IMR-90 (cell line): ENCODE measurements at regions not wholly inside any gene's neighbourhood (a gene's known extent, or its start where the extent isn't known, plus 50 kb on each side); places are given as distances from the start of the nearest gene placed in this dataset.

Source experiments
- ATAC-seq: fragments of 200-7000 bp; cut with Tn5 transposase; 2 replicates; pipeline ENCODE4 v1.9.1; 2020; ENCODE audit warnings: low read depth, mild to moderate bottlenecking, moderate library complexity
- BruUV-seq: library from RNA; stranded (reverse); fragments of 400-500 nt; replicated peaks from 2 replicates; lab custom pipeline; 2021; lab: Mats Ljungman, UMichigan
- CTCF ChIA-PET: fragments of 300-600 bp; formaldehyde crosslinking; extraction: SDS; loops from one replicate; lab custom pipeline; 2021; ENCODE audit warnings: antibody characterized with exemption; lab: Yijun Ruan, JAX
- POLR2A ChIA-PET: fragments of 300-600 bp; sonication (Branson Sonifier 250); formaldehyde crosslinking; loops from one replicate; lab custom pipeline; 2022; ENCODE audit warnings: antibody characterized with exemption; ENCODE audit not compliant: unreplicated experiment; lab: Charles Lee
- DNase-seq: peaks from one replicate; pipeline ENCODE4 v3.0.0; 2013
- H2AFZ ChIP-seq: replicated peaks from 2 replicates; pipeline ENCODE3; 2013; ENCODE audit warnings: low read length, mild to moderate bottlenecking; ENCODE audit not compliant: poor library complexity
- H2AK5ac ChIP-seq: 2 replicates; pipeline ENCODE4 v1.6.1; 2013; ENCODE audit warnings: low read depth, low read length, inconsistent platforms
- H2AK9ac ChIP-seq: replicated peaks from 2 replicates; pipeline ENCODE3; 2013; ENCODE audit warnings: mild to moderate bottlenecking, low read depth, low read length, moderate library complexity; ENCODE audit not compliant: poor library complexity
- H2BK120ac ChIP-seq: 2 replicates; pipeline ENCODE4 v1.6.1; 2013; ENCODE audit warnings: low read depth, low read length, inconsistent platforms
- H2BK15ac ChIP-seq: 3 replicates; pipeline ENCODE4 v1.6.1; 2013; ENCODE audit warnings: low read depth, low read length, inconsistent platforms
- H2BK20ac ChIP-seq: 2 replicates; pipeline ENCODE4 v1.6.1; 2013; ENCODE audit warnings: low read depth, mild to moderate bottlenecking, inconsistent platforms, low read length, moderate library complexity
- H2BK5ac ChIP-seq: 2 replicates; pipeline ENCODE4 v1.6.1; 2013; ENCODE audit warnings: mild to moderate bottlenecking, low read depth, low read length, inconsistent platforms; ENCODE audit not compliant: poor library complexity, severe bottlenecking
- H3K14ac ChIP-seq: replicated peaks from 2 replicates; pipeline ENCODE4 v1.6.1; 2013; ENCODE audit warnings: low read depth, low read length, inconsistent platforms
- H3K18ac ChIP-seq: 2 replicates; pipeline ENCODE4 v1.6.1; 2013; ENCODE audit warnings: low read depth, low read length, control low read depth
- H3K23ac ChIP-seq: 2 replicates; pipeline ENCODE4 v1.6.1; 2013; ENCODE audit warnings: low read depth, low read length, inconsistent platforms
- H3K27ac ChIP-seq: 2 replicates; pipeline ENCODE4 v1.5.1; 2013; ENCODE audit warnings: mild to moderate bottlenecking, control low read depth, low read length; ENCODE audit not compliant: insufficient read depth
- H3K27me3 ChIP-seq: 2 replicates; pipeline ENCODE4 v1.6.1; 2013; ENCODE audit warnings: low read length; ENCODE audit not compliant: control insufficient read depth, insufficient read depth
- H3K36me3 ChIP-seq: 2 replicates; pipeline ENCODE4 v1.6.1; 2013; ENCODE audit warnings: low read length, mixed read lengths; ENCODE audit not compliant: control insufficient read depth, insufficient read depth
- H3K4ac ChIP-seq: 2 replicates; pipeline ENCODE4 v1.6.1; 2013; ENCODE audit warnings: low read depth, low read length, inconsistent platforms
- H3K4me1 ChIP-seq: 2 replicates; pipeline ENCODE4 v1.6.1; 2013; ENCODE audit warnings: low read length, mixed read lengths; ENCODE audit not compliant: control insufficient read depth, insufficient read depth
- H3K4me2 ChIP-seq: 2 replicates; pipeline ENCODE4 v1.6.1; 2013; ENCODE audit warnings: low read depth, mild to moderate bottlenecking, control low read depth, low read length, moderate library complexity
- H3K4me3 ChIP-seq: 2 replicates; pipeline ENCODE4 v1.5.1; 2013; ENCODE audit warnings: low read depth, mild to moderate bottlenecking, control low read depth, low read length, moderate library complexity; ENCODE audit not compliant: insufficient read depth
- H3K56ac ChIP-seq: 2 replicates; pipeline ENCODE4 v1.6.1; 2013; ENCODE audit warnings: low read length, inconsistent platforms; ENCODE audit not compliant: insufficient read depth; ENCODE audit errors: extremely low read depth
- H3K79me1 ChIP-seq, 2 experiments: 2 replicates each; pipeline ENCODE4 v1.6.1; 2013; ENCODE audit warnings: low read length in 2 of 2, inconsistent platforms in 1 of 2, low read depth in 1 of 2
- H3K9ac ChIP-seq: 2 replicates; pipeline ENCODE4 v1.6.1; 2013; ENCODE audit warnings: low read depth, low read length, control low read depth
- H3K9me1 ChIP-seq: 2 replicates; pipeline ENCODE4 v1.6.1; 2013; ENCODE audit warnings: low read length, inconsistent platforms; ENCODE audit not compliant: insufficient read depth
- H3K9me3 ChIP-seq: 2 replicates; pipeline ENCODE4 v1.6.1; 2013; ENCODE audit warnings: low read length; ENCODE audit not compliant: control insufficient read depth, insufficient read depth
- H4K20me1 ChIP-seq: 2 replicates; pipeline ENCODE4 v1.6.1; 2013; ENCODE audit warnings: low read length, inconsistent platforms; ENCODE audit not compliant: insufficient read depth
- H4K5ac ChIP-seq: 2 replicates; pipeline ENCODE4 v1.6.1; 2013; ENCODE audit warnings: mild to moderate bottlenecking, low read depth, low read length, control low read depth
- H4K8ac ChIP-seq, 2 experiments: 2 replicates each; pipeline ENCODE4 v1.6.1; 2013; ENCODE audit warnings: low read depth in 2 of 2, low read length in 2 of 2, control low read depth in 1 of 2, inconsistent platforms in 1 of 2
- H4K91ac ChIP-seq: 2 replicates; pipeline ENCODE4 v1.6.1; 2013; ENCODE audit warnings: low read depth, low read length, inconsistent platforms; ENCODE audit not compliant: insufficient read depth
- BHLHE40 ChIP-seq: fragments of 150-350 bp; IDR thresholded peaks from 2 replicates; pipeline ENCODE4 v1.6.1; 2016; ENCODE audit warnings: mild to moderate bottlenecking, low read depth, low read length
- CEBPB ChIP-seq: IDR thresholded peaks from 2 replicates; pipeline ENCODE4 v1.6.1; 2012; ENCODE audit warnings: low read depth, low read length, improper control_type of control experiment
- RCOR1 ChIP-seq: IDR thresholded peaks from 2 replicates; pipeline ENCODE4 v1.6.1; 2012; ENCODE audit warnings: mild to moderate bottlenecking, low read length, improper control_type of control experiment; ENCODE audit not compliant: insufficient replicate concordance
- WGBS, 2 experiments: methylation state at CpG; one replicate each; pipeline versions ENCODE4 v1.1.5 to v1.1.7; 2013; ENCODE audit warnings: missing lambda C conversion rate in 2 of 2; ENCODE audit not compliant: insufficient read length in 1 of 2; ENCODE audit errors: extremely low coverage in 2 of 2; 5-methylcytosine and 5-hydroxymethylcytosine counted together
- dilution Hi-C: fragments of 300-500 bp; cut with HindIII; formaldehyde crosslinking; loops from one replicate; pipeline ENCODE4 v1.14.3; 2018; ENCODE audit warnings: low sequenced_read_pairs; ENCODE audit not compliant: unreplicated experiment
- in situ Hi-C: fragments of 300-500 bp; cut with MboI; formaldehyde crosslinking; loops from 3 replicates; pipeline ENCODE4 v1.14.3; 2019; ENCODE audit warnings: low sequenced_read_pairs, inconsistent platforms, mixed read lengths
- intact Hi-C: fragments of 100-400 bp; cut with micrococcal nuclease; formaldehyde crosslinking; loops from 2 replicates; pipeline ENCODE4 v1.10.0; 2022

DNA sequence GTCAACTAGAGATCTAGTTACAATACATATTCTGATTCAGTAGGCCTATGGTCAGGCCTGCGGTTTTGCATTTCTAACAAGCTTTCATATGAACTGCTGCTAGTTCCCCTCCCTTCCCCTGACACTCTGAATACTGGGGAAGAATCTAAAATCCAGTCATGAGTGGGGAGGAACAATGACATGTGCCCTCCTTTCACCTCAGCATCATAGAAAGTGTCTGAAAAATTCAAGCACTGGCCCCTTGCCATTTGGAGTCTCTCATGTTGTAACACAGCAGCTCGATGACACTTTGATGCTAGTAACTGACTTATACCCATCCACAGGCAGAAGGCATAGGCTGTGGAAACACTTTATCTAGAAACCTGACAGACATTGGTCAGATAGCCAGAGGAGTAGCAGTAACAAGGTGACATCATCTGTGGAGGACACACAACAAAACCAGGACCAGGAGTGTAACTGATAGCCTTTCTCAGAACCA, 161.9 kb upstream of the RASSF8 start:
- in situ Hi-C loops = no loop called here
- CTCF ChIA-PET = no interaction called here
- dilution Hi-C loops = no loop called here

More for the DNA sequence above, 161.9 kb upstream of the RASSF8 start:
- BruUV-seq = no TSS peak
- peak overlapping the region; percentile 5 to 52; a peak in 2 of 4 replicates for H4K8ac ChIP-seq
- peaks cover 4% of the 10 kb centered on the region; the same call in 1 of the 2 replicates for H3K9me1 ChIP-seq
- H3K9ac ChIP-seq = no peak overlapping the region
- H3K14ac ChIP-seq = peak overlapping the region; percentile 34
- H2BK5ac ChIP-seq = peak overlapping the region; percentile 64
- peak overlapping the region; percentile 61 for H2BK20ac ChIP-seq
- ATAC-seq (peak; percentile 59), DNase-seq (peak; percentile 67)
- H2AFZ ChIP-seq = peak overlapping the region; percentile 59
- H3K9me3 ChIP-seq = no peaks in the 10 kb centered on the region
- TF ChIP-seq BHLHE40 = no peak
- TF ChIP-seq RCOR1 = no peak
- TF ChIP-seq CEBPB = no peak
- peak overlapping the region; percentile 32; the same call in 1 of the 2 replicates for H3K18ac ChIP-seq
- no peak overlapping the region for H3K4me3 ChIP-seq
- H3K4me1 ChIP-seq = peaks cover 2% of the 10 kb centered on the region; the same call in 1 of the 2 replicates
- H4K91ac ChIP-seq = no peak overlapping the region
- H3K79me1 ChIP-seq = no peaks in the 10 kb centered on the region
- H3K56ac ChIP-seq = no peak overlapping the region
- no CpG with 5 or more reads among the region's 2 CpGs for WGBS, 2 experiments
- no peaks in the 10 kb centered on the region for H4K20me1 ChIP-seq
- peak overlapping the region; percentile 79; the same call in 1 of the 2 replicates for H2AK5ac ChIP-seq
- peak overlapping the region; percentile 53; the same call in 1 of the 2 replicates for H3K23ac ChIP-seq
- peak overlapping the region; percentile 1; the same call in 1 of the 2 replicates for H3K4ac ChIP-seq
- no peak overlapping the region for H2AK9ac ChIP-seq
- H2BK15ac ChIP-seq = 0 out of 3 replicates have a peak overlapping the region, but pooled peaks have one; percentile 18
- intact Hi-C loops = no loop called here
- H4K5ac ChIP-seq = peak overlapping the region; percentile 9; the same call in 1 of the 2 replicates
- no peaks in the 10 kb centered on the region for H3K36me3 ChIP-seq
- no peak overlapping the region for H3K27ac ChIP-seq
- peak overlapping the region; percentile 53; the same call in 1 of the 2 replicates for H3K4me2 ChIP-seq
- H3K27me3 ChIP-seq = no peaks in the 10 kb centered on the region
- POLR2A ChIA-PET = no interaction called here
- peak overlapping the region; percentile 33 for H2BK120ac ChIP-seq
